ENCODE measurements at regions not wholly inside any gene's neighbourhood (a gene's known extent, or its start where the extent isn't known, plus 50 kb on each side); places are given as distances from the start of the nearest gene placed in this dataset.

DNA sequence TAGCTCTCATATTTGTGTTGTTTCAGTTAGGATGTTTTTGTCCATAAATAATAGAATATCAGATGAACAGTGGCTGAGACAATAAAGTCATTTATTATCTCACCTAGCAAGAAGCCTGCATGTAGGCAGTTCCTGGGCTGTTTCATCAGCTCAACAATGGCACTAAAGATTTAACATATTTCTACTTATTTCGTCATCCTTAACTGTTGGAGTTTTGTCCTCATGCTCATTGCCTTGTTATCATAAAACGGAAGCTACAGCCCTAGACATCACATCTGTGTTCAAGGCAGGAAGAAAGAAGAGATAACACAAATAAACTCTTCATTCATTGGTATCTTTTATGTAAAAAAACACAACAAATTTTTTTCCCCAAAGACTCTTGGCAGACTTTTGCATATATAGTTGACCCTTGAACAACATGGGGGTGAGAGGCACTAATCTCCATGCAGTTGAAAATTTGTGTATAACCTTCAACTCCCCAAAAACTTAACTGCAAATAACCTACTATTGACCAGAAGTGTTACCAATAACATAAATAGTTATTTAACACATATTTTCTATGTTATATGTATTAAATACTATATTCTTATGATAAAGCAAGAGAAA lies 277.2 kb upstream of the ADRA1B start (continued):
- TF ChIP-seq, protein P1, sequence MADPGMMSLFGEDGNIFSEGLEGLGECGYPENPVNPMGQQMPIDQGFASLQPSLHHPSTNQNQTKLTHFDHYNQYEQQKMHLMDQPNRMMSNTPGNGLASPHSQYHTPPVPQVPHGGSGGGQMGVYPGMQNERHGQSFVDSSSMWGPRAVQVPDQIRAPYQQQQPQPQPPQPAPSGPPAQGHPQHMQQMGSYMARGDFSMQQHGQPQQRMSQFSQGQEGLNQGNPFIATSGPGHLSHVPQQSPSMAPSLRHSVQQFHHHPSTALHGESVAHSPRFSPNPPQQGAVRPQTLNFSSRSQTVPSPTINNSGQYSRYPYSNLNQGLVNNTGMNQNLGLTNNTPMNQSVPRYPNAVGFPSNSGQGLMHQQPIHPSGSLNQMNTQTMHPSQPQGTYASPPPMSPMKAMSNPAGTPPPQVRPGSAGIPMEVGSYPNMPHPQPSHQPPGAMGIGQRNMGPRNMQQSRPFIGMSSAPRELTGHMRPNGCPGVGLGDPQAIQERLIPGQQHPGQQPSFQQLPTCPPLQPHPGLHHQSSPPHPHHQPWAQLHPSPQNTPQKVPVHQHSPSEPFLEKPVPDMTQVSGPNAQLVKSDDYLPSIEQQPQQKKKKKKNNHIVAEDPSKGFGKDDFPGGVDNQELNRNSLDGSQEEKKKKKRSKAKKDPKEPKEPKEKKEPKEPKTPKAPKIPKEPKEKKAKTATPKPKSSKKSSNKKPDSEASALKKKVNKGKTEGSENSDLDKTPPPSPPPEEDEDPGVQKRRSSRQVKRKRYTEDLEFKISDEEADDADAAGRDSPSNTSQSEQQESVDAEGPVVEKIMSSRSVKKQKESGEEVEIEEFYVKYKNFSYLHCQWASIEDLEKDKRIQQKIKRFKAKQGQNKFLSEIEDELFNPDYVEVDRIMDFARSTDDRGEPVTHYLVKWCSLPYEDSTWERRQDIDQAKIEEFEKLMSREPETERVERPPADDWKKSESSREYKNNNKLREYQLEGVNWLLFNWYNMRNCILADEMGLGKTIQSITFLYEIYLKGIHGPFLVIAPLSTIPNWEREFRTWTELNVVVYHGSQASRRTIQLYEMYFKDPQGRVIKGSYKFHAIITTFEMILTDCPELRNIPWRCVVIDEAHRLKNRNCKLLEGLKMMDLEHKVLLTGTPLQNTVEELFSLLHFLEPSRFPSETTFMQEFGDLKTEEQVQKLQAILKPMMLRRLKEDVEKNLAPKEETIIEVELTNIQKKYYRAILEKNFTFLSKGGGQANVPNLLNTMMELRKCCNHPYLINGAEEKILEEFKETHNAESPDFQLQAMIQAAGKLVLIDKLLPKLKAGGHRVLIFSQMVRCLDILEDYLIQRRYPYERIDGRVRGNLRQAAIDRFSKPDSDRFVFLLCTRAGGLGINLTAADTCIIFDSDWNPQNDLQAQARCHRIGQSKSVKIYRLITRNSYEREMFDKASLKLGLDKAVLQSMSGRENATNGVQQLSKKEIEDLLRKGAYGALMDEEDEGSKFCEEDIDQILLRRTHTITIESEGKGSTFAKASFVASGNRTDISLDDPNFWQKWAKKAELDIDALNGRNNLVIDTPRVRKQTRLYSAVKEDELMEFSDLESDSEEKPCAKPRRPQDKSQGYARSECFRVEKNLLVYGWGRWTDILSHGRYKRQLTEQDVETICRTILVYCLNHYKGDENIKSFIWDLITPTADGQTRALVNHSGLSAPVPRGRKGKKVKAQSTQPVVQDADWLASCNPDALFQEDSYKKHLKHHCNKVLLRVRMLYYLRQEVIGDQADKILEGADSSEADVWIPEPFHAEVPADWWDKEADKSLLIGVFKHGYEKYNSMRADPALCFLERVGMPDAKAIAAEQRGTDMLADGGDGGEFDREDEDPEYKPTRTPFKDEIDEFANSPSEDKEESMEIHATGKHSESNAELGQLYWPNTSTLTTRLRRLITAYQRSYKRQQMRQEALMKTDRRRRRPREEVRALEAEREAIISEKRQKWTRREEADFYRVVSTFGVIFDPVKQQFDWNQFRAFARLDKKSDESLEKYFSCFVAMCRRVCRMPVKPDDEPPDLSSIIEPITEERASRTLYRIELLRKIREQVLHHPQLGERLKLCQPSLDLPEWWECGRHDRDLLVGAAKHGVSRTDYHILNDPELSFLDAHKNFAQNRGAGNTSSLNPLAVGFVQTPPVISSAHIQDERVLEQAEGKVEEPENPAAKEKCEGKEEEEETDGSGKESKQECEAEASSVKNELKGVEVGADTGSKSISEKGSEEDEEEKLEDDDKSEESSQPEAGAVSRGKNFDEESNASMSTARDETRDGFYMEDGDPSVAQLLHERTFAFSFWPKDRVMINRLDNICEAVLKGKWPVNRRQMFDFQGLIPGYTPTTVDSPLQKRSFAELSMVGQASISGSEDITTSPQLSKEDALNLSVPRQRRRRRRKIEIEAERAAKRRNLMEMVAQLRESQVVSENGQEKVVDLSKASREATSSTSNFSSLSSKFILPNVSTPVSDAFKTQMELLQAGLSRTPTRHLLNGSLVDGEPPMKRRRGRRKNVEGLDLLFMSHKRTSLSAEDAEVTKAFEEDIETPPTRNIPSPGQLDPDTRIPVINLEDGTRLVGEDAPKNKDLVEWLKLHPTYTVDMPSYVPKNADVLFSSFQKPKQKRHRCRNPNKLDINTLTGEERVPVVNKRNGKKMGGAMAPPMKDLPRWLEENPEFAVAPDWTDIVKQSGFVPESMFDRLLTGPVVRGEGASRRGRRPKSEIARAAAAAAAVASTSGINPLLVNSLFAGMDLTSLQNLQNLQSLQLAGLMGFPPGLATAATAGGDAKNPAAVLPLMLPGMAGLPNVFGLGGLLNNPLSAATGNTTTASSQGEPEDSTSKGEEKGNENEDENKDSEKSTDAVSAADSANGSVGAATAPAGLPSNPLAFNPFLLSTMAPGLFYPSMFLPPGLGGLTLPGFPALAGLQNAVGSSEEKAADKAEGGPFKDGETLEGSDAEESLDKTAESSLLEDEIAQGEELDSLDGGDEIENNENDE (IDR thresholded peaks at IDR 0.05; ENCODE audit: low read depth, low read length) = no peak
- TF ChIP-seq ZNF3 (CRISPR knock-in tag; IDR thresholded peaks at IDR 0.05) (no peak; the same call in 1 of the 2 replicates), MYC (IDR thresholded peaks at IDR 0.05; ENCODE audit: low read depth, low read length) (peak; percentile 86), MYC (CRISPR knock-in tag; IDR thresholded peaks at IDR 0.05; ENCODE audit: borderline replicate concordance, low read depth) (no peak; the same call in 1 of the 2 replicates), ZNF12 (CRISPR knock-in tag; IDR thresholded peaks at IDR 0.05) (no peak), ZNF253 (CRISPR knock-in tag; conservative IDR thresholded peaks at IDR 0.05) (no peak), ZNF232 (CRISPR knock-in tag; IDR thresholded peaks at IDR 0.05) (no peak), ARID2 (IDR thresholded peaks at IDR 0.05) (no peak), ZNF263 (CRISPR knock-in tag; IDR thresholded peaks at IDR 0.05; ENCODE audit: borderline replicate concordance) (no peak)
- TF ChIP-seq, protein P2, sequence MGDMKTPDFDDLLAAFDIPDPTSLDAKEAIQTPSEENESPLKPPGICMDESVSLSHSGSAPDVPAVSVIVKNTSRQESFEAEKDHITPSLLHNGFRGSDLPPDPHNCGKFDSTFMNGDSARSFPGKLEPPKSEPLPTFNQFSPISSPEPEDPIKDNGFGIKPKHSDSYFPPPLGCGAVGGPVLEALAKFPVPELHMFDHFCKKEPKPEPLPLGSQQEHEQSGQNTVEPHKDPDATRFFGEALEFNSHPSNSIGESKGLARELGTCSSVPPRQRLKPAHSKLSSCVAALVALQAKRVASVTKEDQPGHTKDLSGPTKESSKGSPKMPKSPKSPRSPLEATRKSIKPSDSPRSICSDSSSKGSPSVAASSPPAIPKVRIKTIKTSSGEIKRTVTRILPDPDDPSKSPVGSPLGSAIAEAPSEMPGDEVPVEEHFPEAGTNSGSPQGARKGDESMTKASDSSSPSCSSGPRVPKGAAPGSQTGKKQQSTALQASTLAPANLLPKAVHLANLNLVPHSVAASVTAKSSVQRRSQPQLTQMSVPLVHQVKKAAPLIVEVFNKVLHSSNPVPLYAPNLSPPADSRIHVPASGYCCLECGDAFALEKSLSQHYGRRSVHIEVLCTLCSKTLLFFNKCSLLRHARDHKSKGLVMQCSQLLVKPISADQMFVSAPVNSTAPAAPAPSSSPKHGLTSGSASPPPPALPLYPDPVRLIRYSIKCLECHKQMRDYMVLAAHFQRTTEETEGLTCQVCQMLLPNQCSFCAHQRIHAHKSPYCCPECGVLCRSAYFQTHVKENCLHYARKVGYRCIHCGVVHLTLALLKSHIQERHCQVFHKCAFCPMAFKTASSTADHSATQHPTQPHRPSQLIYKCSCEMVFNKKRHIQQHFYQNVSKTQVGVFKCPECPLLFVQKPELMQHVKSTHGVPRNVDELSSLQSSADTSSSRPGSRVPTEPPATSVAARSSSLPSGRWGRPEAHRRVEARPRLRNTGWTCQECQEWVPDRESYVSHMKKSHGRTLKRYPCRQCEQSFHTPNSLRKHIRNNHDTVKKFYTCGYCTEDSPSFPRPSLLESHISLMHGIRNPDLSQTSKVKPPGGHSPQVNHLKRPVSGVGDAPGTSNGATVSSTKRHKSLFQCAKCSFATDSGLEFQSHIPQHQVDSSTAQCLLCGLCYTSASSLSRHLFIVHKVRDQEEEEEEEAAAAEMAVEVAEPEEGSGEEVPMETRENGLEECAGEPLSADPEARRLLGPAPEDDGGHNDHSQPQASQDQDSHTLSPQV (IDR thresholded peaks at IDR 0.05) = no peak
